Activated T-helper 2 cell treated with anti-CD3 and anti-CD28 coated beads, Interferon-gamma antibody, Interleukin-2, Interleukin-4, amounts not matched to agents 10 μg/mL and 5 μg/mL and 100 μg/mL, durations not matched to agents 14 hours and 24 hours and 36 hours (primary cell): ENCODE measurements at regions not wholly inside any gene's neighbourhood (a gene's known extent, or its start where the extent isn't known, plus 50 kb on each side); places are given as distances from the start of the nearest gene placed in this dataset.
"Not testable (repeated sequence)": the region's sequence is repeated elsewhere in the genome, so short reads cannot be mapped to it uniquely, and the experiment has no call there.

Experiments
- DNase-seq: peaks from one replicate; pipeline ENCODE4 v3.0.0; 2021; ENCODE audit warnings: low spot score
- H3K27ac Mint-ChIP-seq: one replicate; pipeline ENCODE4 v1.8.0; 2021; ENCODE audit warnings: mixed read lengths
- H3K27me3 Mint-ChIP-seq: one replicate; pipeline ENCODE4 v1.8.0; 2021; ENCODE audit warnings: low read depth, mixed read lengths
- H3K36me3 Mint-ChIP-seq: one replicate; pipeline ENCODE4 v1.8.0; 2021; ENCODE audit warnings: low read depth, mixed read lengths
- H3K4me1 Mint-ChIP-seq: one replicate; pipeline ENCODE4 v1.8.0; 2021; ENCODE audit warnings: low read depth, mixed read lengths
- H3K4me3 Mint-ChIP-seq: one replicate; pipeline ENCODE4 v1.8.0; 2021; ENCODE audit warnings: low read depth, mild to moderate bottlenecking, moderate library complexity, mixed read lengths
- H3K9me3 Mint-ChIP-seq: one replicate; pipeline ENCODE4 v1.8.0; 2021; ENCODE audit warnings: mixed read lengths
- intact Hi-C: fragments of 100-400 bp; cut with micrococcal nuclease; formaldehyde crosslinking; loops from one replicate; pipeline ENCODE4 v1.15.1; 2023

- H3K27ac Mint-ChIP-seq, intact Hi-C loops, H3K4me3 Mint-ChIP-seq, H3K4me1 Mint-ChIP-seq, H3K36me3 Mint-ChIP-seq, H3K27me3 Mint-ChIP-seq, DNase-seq: not testable (repeated sequence)
- peaks cover 10% of the 10 kb centered on the region for H3K9me3 Mint-ChIP-seq
Observed at GRCh38 chr15:47098526-47098925, 618.8 kb upstream of the SEMA6D start.

- intact Hi-C loops, H3K4me3 Mint-ChIP-seq, H3K4me1 Mint-ChIP-seq: not testable (repeated sequence)
Observed at GRCh38 chr15:47099801-47100200, 617.5 kb upstream of the SEMA6D start.

GRCh38 chr15:47108800-47109199 lies 608.5 kb upstream of the SEMA6D start:
- H3K27ac Mint-ChIP-seq, intact Hi-C loops, H3K4me1 Mint-ChIP-seq: not testable (repeated sequence)

More at GRCh38 chr15:47099801-47100200, 617.5 kb upstream of the SEMA6D start:
- H3K9me3 Mint-ChIP-seq, H3K36me3 Mint-ChIP-seq, H3K27ac Mint-ChIP-seq, H3K27me3 Mint-ChIP-seq, DNase-seq: not testable (repeated sequence)

GRCh38 chr15:47116698-47117097 lies 600.6 kb upstream of the SEMA6D start:
- no peak for DNase-seq
- Mint-ChIP-seq H3K9me3 (peaks cover 45% of the 10 kb centered on the region), H3K4me1 (no peaks in the 10 kb centered on the region), H3K27ac (no peak overlapping the region), H3K27me3 (no peaks in the 10 kb centered on the region), H3K4me3 (no peak overlapping the region), H3K36me3 (no peaks in the 10 kb centered on the region)
- intact Hi-C loops = no loop called here

More at GRCh38 chr15:47108800-47109199, 608.5 kb upstream of the SEMA6D start:
- not testable (repeated sequence) for H3K36me3 Mint-ChIP-seq, H3K27me3 Mint-ChIP-seq, DNase-seq, H3K4me3 Mint-ChIP-seq
- peaks cover 25% of the 10 kb centered on the region for H3K9me3 Mint-ChIP-seq

- H3K4me3 Mint-ChIP-seq = no peak overlapping the region
Observed at GRCh38 chr15:47119349-47119748, 598.0 kb upstream of the SEMA6D start.

GRCh38 chr15:47124430-47125102 lies 592.7 kb upstream of the SEMA6D start:
- Mint-ChIP-seq H3K4me3 (no peak overlapping the region), H3K4me1 (no peaks in the 10 kb centered on the region), H3K9me3 (peaks cover 58% of the 10 kb centered on the region), H3K27me3 (no peaks in the 10 kb centered on the region), H3K27ac (no peak overlapping the region), H3K36me3 (no peaks in the 10 kb centered on the region)
- intact Hi-C loops = no loop called here
- DNase-seq = no peak

More at GRCh38 chr15:47119349-47119748, 598.0 kb upstream of the SEMA6D start:
- H3K4me1 Mint-ChIP-seq = no peaks in the 10 kb centered on the region
- H3K36me3 Mint-ChIP-seq = no peaks in the 10 kb centered on the region
- DNase-seq = no peak
- peaks cover 56% of the 10 kb centered on the region for H3K9me3 Mint-ChIP-seq
- no peak overlapping the region for H3K27ac Mint-ChIP-seq
- intact Hi-C loops = no loop called here
- no peaks in the 10 kb centered on the region for H3K27me3 Mint-ChIP-seq

- Mint-ChIP-seq H3K4me1 (no peaks in the 10 kb centered on the region), H3K9me3 (peaks cover 39% of the 10 kb centered on the region), H3K27ac (no peak overlapping the region), H3K36me3 (no peaks in the 10 kb centered on the region), H3K4me3 (no peak overlapping the region), H3K27me3 (no peaks in the 10 kb centered on the region)
- no peak for DNase-seq
- intact Hi-C loops = no loop called here
Observed at GRCh38 chr15:47129033-47129432, 588.3 kb upstream of the SEMA6D start.

- peaks cover 35% of the 10 kb centered on the region for H3K9me3 Mint-ChIP-seq
- H3K4me1 Mint-ChIP-seq, DNase-seq, H3K36me3 Mint-ChIP-seq, intact Hi-C loops, H3K27ac Mint-ChIP-seq, H3K4me3 Mint-ChIP-seq, H3K27me3 Mint-ChIP-seq: not testable (repeated sequence)
Observed at GRCh38 chr15:47131450-47131849, 585.9 kb upstream of the SEMA6D start.

GRCh38 chr15:47135267-47135666 lies 582.0 kb upstream of the SEMA6D start:
- intact Hi-C loops = no loop called here
- no peaks in the 10 kb centered on the region for H3K4me1 Mint-ChIP-seq
- H3K36me3 Mint-ChIP-seq = no peaks in the 10 kb centered on the region
- no peak overlapping the region for H3K27ac Mint-ChIP-seq
- H3K9me3 Mint-ChIP-seq = peaks cover 21% of the 10 kb centered on the region
- H3K4me3 Mint-ChIP-seq = no peak overlapping the region
- DNase-seq = no peak
- no peaks in the 10 kb centered on the region for H3K27me3 Mint-ChIP-seq

- Mint-ChIP-seq H3K27ac (no peak overlapping the region), H3K4me3 (no peak overlapping the region), H3K4me1 (no peaks in the 10 kb centered on the region), H3K27me3 (no peaks in the 10 kb centered on the region), H3K36me3 (no peaks in the 10 kb centered on the region), H3K9me3 (peaks cover 11% of the 10 kb centered on the region)
- intact Hi-C loops = no loop called here
- DNase-seq = no peak
Observed at GRCh38 chr15:47136236-47136635, 581.1 kb upstream of the SEMA6D start.

- Mint-ChIP-seq H3K36me3 (no peaks in the 10 kb centered on the region), H3K27me3 (no peaks in the 10 kb centered on the region), H3K27ac (no peak overlapping the region), H3K4me3 (no peak overlapping the region), H3K4me1 (no peaks in the 10 kb centered on the region), H3K9me3 (peaks cover 17% of the 10 kb centered on the region)
- intact Hi-C loops = no loop called here
- no peak for DNase-seq
Observed at GRCh38 chr15:47139965-47140364, 577.3 kb upstream of the SEMA6D start.

GRCh38 chr15:47157827-47158226 lies 559.5 kb upstream of the SEMA6D start:
- Mint-ChIP-seq H3K4me1 (no peaks in the 10 kb centered on the region), H3K9me3 (peaks cover 29% of the 10 kb centered on the region), H3K27ac (no peak overlapping the region), H3K4me3 (no peak overlapping the region), H3K36me3 (no peaks in the 10 kb centered on the region), H3K27me3 (no peaks in the 10 kb centered on the region)
- intact Hi-C loops = no loop called here
- DNase-seq = no peak

- no peak overlapping the region for H3K4me3 Mint-ChIP-seq
- no peaks in the 10 kb centered on the region for H3K36me3 Mint-ChIP-seq
- H3K4me1 Mint-ChIP-seq = no peaks in the 10 kb centered on the region
- no peaks in the 10 kb centered on the region for H3K27me3 Mint-ChIP-seq
- DNase-seq = no peak
- peaks cover 32% of the 10 kb centered on the region for H3K9me3 Mint-ChIP-seq
- intact Hi-C loops = no loop called here
- H3K27ac Mint-ChIP-seq = no peak overlapping the region
Observed at GRCh38 chr15:47158573-47158972, 558.7 kb upstream of the SEMA6D start.

- intact Hi-C loops = no loop called here
- Mint-ChIP-seq H3K36me3 (no peaks in the 10 kb centered on the region), H3K9me3 (peaks cover 9% of the 10 kb centered on the region), H3K4me1 (no peaks in the 10 kb centered on the region), H3K27ac (no peak overlapping the region), H3K4me3 (no peak overlapping the region), H3K27me3 (no peaks in the 10 kb centered on the region)
- DNase-seq = no peak
Observed at GRCh38 chr15:47177177-47177576, 540.1 kb upstream of the SEMA6D start.
